Esophagus squamous epithelium (tissue), 5 donors: ENCODE measurements at regions not wholly inside any gene's neighbourhood (a gene's known extent, or its start where the extent isn't known, plus 50 kb on each side); places are given as distances from the start of the nearest gene placed in this dataset.

Experiments used
- DNase-seq: peaks from one replicate; lab custom pipeline; 2025; lab: John Stamatoyannopoulos, UW
- H3K27ac ChIP-seq, 4 donors: fragments of 200-600 bp; sonication (generic); one replicate each; pipeline ENCODE4 v1.5.1; 2016 to 2019; ENCODE audit warnings: mild to moderate bottlenecking in 1 of 4
- H3K27me3 ChIP-seq, 4 donors: fragments of 200-600 bp; sonication (generic); 1 replicate in 3 of 4; 2 replicates in 1 of 4; pipeline versions ENCODE4 v1.5.1 to v1.6.0; 2017 to 2021; ENCODE audit warnings: antibody characterized with exemption in 1 of 4
- H3K36me3 ChIP-seq, 3 donors: fragments of 200-600 bp; sonication (generic); one replicate each; pipeline ENCODE4 v1.5.1; 2016 to 2019
- H3K4me1 ChIP-seq, 3 donors: fragments of 200-600 bp; sonication (generic); one replicate each; pipeline ENCODE4 v1.5.1; 2017 to 2019
- H3K4me3 ChIP-seq, 4 donors: fragments of 200-600 bp; sonication (generic); 1 replicate in 3 of 4; 2 replicates in 1 of 4; pipeline ENCODE4 v1.5.1; 2016 to 2019; ENCODE audit warnings: mild to moderate bottlenecking in 2 of 4, moderate library complexity in 1 of 4
- H3K9me3 ChIP-seq, 3 donors: fragments of 200-600 bp; sonication (generic); one replicate each; pipeline ENCODE4 v1.5.1; 2016 to 2019
- POLR2A ChIP-seq, 4 donors: fragments of 450-650 bp; IDR thresholded peaks; one replicate each; pipeline ENCODE4 v1.6.1; 2017; ENCODE audit warnings: antibody characterized with exemption in 4 of 4, mild to moderate bottlenecking in 4 of 4, moderate library complexity in 3 of 4
- WGBS, 2 donors: methylation state at CpG; one replicate each; pipeline ENCODE4 v1.1.5; 2018; 5-methylcytosine and 5-hydroxymethylcytosine counted together
- intact Hi-C: fragments of 100-400 bp; cut with DNase I; formaldehyde crosslinking; loops from one replicate; pipeline ENCODE4 v1.15.0; 2022
- TF ChIP-seq, protein P1 (sequence below), 6 experiments: fragments of 450-650 bp in 4 of 6; fragments of 200-600 bp in 2 of 6; sonication (generic) in 2 of 6; IDR thresholded peaks; one replicate each; pipeline ENCODE4 v1.5.1; 2016 to 2019; ENCODE audit warnings: antibody characterized with exemption in 6 of 6, mild to moderate bottlenecking in 4 of 6, moderate library complexity in 4 of 6
- donor health status: DM: yes; HTN: yes; CAD: no.

DNA sequence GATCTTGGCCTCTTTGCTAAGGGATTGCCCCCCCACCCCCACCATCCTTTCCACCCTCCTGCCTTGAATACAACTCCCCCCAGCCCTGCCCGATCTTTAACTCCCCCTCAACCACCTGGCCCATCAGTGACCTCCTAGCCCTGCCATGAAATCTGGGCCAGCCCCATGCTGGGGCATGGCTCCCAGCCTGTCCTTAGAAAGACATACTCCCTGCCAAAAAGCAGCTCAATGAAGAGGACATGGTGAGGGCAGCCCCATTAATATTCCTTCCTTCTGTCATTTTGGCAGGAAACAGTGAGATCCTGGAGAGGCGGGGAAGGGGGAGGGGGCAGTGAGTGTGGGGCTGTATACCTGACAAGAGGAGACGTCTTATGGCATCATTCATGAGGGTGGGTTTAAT lies 66.8 kb upstream of the DISP3 start:
- Histone ChIP-seq H3K36me3 (no peaks in the 10 kb centered on the region), H3K9me3 (no peaks in the 10 kb centered on the region), H3K4me1 (no peaks in the 10 kb centered on the region), H3K27me3 (peaks cover 0 to 81% (median 0%) of the 10 kb centered on the region in 4 donors), H3K27ac (no peak overlapping the region), H3K4me3 (no peak overlapping the region)
- WGBS, 2 donors, result 61 to 76% methylated on average over 2 to 3 of the region's 3 CpGs
- no peak for TF ChIP-seq POLR2A (IDR thresholded peaks at IDR 0.05)
- TF ChIP-seq, protein P1, sequence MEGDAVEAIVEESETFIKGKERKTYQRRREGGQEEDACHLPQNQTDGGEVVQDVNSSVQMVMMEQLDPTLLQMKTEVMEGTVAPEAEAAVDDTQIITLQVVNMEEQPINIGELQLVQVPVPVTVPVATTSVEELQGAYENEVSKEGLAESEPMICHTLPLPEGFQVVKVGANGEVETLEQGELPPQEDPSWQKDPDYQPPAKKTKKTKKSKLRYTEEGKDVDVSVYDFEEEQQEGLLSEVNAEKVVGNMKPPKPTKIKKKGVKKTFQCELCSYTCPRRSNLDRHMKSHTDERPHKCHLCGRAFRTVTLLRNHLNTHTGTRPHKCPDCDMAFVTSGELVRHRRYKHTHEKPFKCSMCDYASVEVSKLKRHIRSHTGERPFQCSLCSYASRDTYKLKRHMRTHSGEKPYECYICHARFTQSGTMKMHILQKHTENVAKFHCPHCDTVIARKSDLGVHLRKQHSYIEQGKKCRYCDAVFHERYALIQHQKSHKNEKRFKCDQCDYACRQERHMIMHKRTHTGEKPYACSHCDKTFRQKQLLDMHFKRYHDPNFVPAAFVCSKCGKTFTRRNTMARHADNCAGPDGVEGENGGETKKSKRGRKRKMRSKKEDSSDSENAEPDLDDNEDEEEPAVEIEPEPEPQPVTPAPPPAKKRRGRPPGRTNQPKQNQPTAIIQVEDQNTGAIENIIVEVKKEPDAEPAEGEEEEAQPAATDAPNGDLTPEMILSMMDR (IDR thresholded peaks at IDR 0.05), result no peak
- intact Hi-C loops, result no loop called here
- no peak for DNase-seq

DNA sequence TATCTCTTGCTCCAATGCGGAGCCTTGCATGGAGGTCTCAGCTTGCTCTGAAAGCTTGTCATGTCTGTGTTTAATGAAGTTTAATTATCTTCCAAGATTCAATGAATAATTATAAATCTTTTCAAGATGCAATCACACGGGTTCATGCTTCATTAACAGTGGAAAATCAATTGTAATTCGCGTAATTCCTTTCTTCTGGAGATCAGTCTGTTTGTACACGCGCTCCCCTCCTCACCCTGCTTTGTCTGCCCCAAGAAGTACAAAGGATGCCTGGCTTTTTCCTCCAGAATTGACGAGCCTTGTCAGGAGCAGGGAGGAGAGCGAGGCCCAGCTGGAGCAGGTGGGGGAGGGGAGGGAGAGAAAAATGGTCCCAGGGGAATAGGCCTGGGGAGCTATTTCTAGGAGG lies 65.0 kb upstream of the DISP3 start:
- Histone ChIP-seq H3K27me3 (peaks cover 0 to 84% (median 0%) of the 10 kb centered on the region in 4 donors), H3K4me1 (no peaks in the 10 kb centered on the region), H3K27ac (no peak overlapping the region), H3K4me3 (no peak overlapping the region), H3K36me3 (no peaks in the 10 kb centered on the region), H3K9me3 (no peaks in the 10 kb centered on the region)
- TF ChIP-seq, protein P1 (IDR thresholded peaks at IDR 0.05), result no peak
- no peak for TF ChIP-seq POLR2A (IDR thresholded peaks at IDR 0.05)
- 18 to 20% methylated on average over 6 to 8 of the region's 8 CpGs for WGBS, 2 donors
- DNase-seq, result no peak
- intact Hi-C loops, result no loop called here

DNA sequence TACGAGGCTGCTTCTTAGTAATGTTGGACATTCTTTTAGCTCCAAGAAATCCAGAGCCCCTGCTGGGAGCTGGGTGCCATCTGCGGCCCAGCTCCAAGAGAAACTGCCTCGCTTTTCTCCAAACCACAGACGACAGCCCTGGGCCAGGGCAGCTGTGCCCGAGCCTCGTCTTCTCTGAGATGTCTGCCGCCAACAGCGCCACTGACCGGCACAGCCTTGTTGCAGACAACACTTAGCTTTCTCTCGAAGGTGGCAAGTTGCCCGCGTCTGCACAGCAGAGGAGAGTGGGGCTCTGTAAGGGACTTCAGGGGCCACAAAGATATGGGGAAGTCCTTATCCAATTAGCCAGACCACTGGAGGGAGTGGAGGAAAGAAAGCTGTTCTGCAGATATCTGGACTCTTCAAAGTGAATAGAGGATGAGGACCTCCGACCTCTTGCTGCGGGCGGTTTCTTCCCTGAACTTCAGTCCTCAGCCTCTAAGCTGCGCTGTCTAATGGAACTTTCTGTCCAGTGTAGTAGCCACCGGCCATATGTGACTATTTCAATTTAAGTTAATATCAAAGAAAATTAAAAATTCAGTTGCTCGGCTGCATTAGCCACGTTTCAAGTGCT lies 63.9 kb upstream of the DISP3 start:
- no peak for TF ChIP-seq POLR2A (IDR thresholded peaks at IDR 0.05)
- TF ChIP-seq, protein P1 (IDR thresholded peaks at IDR 0.05), result no peak
- H3K9me3 ChIP-seq, result no peaks in the 10 kb centered on the region
- intact Hi-C loops, result no loop called here
- peaks cover 0 to 74% (median 0%) of the 10 kb centered on the region in 4 donors for H3K27me3 ChIP-seq
- no peak overlapping the region for H3K27ac ChIP-seq
- no peak overlapping the region for H3K4me3 ChIP-seq
- no peaks in the 10 kb centered on the region for H3K4me1 ChIP-seq
- WGBS, 2 donors, result 77 to 87% methylated on average over 12 to 14 of the region's 19 CpGs
- no peaks in the 10 kb centered on the region for H3K36me3 ChIP-seq
- no peak for DNase-seq

DNA sequence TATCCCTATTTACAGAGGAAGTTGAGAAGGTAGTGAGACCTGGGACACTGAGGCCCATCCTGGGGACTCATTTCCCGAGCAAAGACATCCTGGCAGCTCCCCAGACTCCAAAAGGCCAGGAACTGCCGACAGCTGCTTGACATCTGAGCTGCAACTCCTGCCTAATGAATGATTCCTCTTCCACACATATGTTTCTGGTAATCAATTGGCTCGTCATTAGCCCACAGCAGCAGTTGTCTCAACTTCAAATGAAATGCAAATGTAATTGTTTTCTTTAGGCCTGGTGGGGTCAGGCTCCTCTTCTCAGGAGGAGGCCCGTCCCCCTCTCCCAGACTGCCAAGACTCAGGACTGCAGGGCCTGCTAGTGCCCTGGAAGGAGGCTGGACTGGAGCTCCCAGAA lies 61.8 kb upstream of the DISP3 start:
- TF ChIP-seq, protein P1 (IDR thresholded peaks at IDR 0.05), result no peak
- TF ChIP-seq POLR2A (IDR thresholded peaks at IDR 0.05), result no peak
- 35 to 41% methylated on average over 3 of the region's 4 CpGs for WGBS, 2 donors
- DNase-seq, result no peak
- no peaks in the 10 kb centered on the region for H3K4me1 ChIP-seq
- no peak overlapping the region for H3K4me3 ChIP-seq
- H3K27ac ChIP-seq, result no peak overlapping the region
- intact Hi-C loops, result no loop called here
- H3K36me3 ChIP-seq, result no peaks in the 10 kb centered on the region
- no peaks in the 10 kb centered on the region for H3K9me3 ChIP-seq
- peaks cover 0 to 71% (median 0%) of the 10 kb centered on the region in 4 donors for H3K27me3 ChIP-seq

DNA sequence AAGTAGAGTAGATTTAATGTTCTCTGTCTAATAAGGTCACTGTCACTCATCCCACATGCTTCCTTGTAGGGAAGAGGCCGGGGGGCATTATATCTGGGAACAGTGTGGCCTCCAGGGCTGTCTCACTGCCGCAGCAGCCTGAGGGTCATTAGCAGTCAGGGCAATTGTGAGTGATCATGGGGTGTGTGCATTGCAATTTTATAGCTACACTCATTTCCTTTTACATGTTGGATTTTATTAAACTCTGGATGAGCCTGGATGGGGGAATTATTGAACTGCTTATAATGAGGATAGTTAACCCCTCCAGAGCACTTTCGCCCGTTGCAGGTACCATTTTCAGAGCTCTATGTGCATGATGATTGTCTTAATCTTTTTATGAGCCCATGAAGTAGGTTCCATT lies 60.9 kb upstream of the DISP3 start:
- WGBS, 2 donors, result 78 to 82% methylated on average over 4 of the region's 4 CpGs
- peaks cover 0 to 71% (median 0%) of the 10 kb centered on the region in 4 donors for H3K27me3 ChIP-seq
- TF ChIP-seq POLR2A (IDR thresholded peaks at IDR 0.05), result no peak
- TF ChIP-seq, protein P1 (IDR thresholded peaks at IDR 0.05), result no peak

More for the DNA sequence above, 60.9 kb upstream of the DISP3 start:
- Histone ChIP-seq H3K4me1 (no peaks in the 10 kb centered on the region), H3K4me3 (no peak overlapping the region), H3K27ac (no peak overlapping the region), H3K36me3 (no peaks in the 10 kb centered on the region), H3K9me3 (no peaks in the 10 kb centered on the region)
- DNase-seq, result no peak
- intact Hi-C loops, result no loop called here
